GM19397 (cell line): ENCODE measurements at regions not wholly inside any gene's neighbourhood (a gene's known extent, or its start where the extent isn't known, plus 50 kb on each side); places are given as distances from the start of the nearest gene placed in this dataset.
"Not testable (repeated sequence)": the region's sequence is repeated elsewhere in the genome, so short reads cannot be mapped to it uniquely, and the experiment has no call there.

Source experiments
- ATAC-seq: cut with Tn5 transposase; IDR thresholded peaks from one replicate; pipeline ENCODE4 v1.9.1; 2021; ENCODE audit warnings: mild to moderate bottlenecking, moderate library complexity; ENCODE audit not compliant: unreplicated experiment

GRCh38 chr16:59690216-59690615 is 956.1 kb upstream of the GOT2 start:
- no peak for ATAC-seq

DNA sequence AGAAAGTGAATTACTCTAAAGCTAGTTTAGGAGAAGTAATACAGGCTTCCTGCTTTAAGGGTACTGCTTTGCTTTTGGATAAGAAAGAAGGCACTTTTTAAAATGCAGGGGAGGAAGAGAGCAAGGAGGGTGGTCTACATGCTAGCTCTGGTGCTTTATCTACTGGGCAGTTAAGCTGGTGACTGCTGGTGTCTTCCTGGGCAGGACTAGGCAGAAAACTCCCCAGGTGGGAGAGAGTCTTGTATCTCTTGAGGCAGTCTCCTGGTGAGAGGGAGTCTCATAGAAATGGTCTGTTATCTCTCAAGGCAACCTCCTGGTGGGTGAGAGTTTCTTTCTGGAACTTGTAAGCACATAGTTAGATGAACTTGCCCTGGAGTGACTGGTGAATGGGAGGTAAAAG is 953.9 kb upstream of the GOT2 start:
- no peak for ATAC-seq

- ATAC-seq: no peak
Measured at GRCh38 chr16:59686405-59686804, 952.3 kb upstream of the GOT2 start.

DNA sequence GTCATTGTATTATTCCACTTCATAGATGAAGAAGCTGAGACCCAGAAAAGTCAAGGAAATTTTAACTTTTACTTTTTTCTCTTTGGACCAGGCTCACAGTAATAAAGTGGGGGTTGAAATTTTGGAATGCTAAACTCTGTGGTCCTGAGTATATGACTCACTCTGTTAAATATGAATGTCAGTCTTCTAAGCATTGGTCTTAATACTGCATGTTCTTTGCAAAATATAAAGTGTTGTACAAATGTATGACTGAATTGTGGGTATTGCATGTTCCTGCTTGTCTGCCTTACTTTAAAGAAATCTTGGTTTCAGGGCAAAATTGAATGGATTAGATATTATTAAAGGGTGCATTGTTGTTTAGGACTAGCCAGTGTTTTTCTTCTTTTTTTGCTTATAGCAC is 950.8 kb upstream of the GOT2 start:
- ATAC-seq: no peak

- no peak for ATAC-seq
Measured at GRCh38 chr16:59683709-59684108, 949.6 kb upstream of the GOT2 start.

GRCh38 chr16:59665618-59666220 is 931.6 kb upstream of the GOT2 start:
- ATAC-seq: no peak

- no peak for ATAC-seq
Measured at GRCh38 chr16:59658572-59658971, 924.5 kb upstream of the GOT2 start.

DNA sequence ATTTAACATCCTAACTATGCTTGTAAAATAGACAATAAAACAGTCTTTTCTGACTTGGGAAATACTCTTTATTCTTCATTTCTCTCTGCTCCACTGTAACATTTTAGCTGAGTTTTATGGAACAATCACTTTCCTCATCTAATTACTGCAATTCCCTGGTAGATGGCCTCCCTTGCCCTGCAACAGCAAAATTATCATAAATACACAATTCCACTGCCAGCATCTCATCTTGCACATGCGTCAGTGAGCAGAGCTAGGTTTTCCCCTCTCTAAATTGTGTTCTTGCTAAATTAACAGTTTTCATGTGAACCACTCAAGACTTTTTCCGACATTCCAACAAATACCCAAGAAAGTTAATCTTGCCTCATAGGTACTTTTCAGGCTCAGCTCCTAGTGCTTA is 920.9 kb upstream of the GOT2 start:
- no peak for ATAC-seq

- ATAC-seq: no peak
Measured at GRCh38 chr16:59654455-59654854, 920.3 kb upstream of the GOT2 start.

DNA sequence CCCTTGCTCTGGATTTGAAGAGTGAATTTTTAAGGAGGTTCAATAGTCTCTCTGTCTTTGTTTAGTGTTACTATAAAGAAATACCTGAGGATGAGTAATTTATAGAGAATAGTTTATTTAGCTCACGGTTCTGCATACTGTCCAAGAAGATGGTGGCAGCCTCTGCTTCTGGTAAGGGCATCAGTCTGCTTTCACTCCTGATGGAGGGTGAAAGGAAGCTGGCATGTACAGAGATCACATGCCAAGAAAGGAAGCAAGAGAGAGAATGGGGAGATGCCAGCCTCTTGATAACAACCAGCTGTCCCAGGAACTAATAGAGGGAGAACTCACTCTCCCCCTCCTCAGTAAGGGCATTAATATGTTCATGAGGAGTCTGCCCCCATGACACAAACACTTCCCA is 917.5 kb upstream of the GOT2 start:
- no peak for ATAC-seq

GRCh38 chr16:59645194-59645593 is 911.1 kb upstream of the GOT2 start:
- no peak for ATAC-seq

DNA sequence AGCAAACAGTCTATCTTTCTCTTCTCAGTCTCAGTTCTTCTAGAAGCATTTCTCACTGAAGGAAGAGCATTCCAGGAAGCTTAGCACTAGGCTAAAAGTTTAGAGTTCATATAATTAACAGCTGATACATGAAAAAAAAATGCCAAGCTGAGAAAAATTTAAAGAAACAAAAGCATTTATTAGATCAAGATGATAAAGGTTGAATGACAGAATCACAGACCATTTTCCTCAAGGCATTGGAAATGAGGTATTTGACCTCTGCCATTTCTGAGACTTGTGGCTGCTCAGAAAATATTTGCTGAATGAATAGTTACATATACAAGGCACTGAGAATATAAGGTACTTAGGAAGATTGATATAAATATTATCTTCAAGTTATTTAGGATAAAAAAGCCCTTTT is 901.6 kb upstream of the GOT2 start:
- no peak for ATAC-seq

DNA sequence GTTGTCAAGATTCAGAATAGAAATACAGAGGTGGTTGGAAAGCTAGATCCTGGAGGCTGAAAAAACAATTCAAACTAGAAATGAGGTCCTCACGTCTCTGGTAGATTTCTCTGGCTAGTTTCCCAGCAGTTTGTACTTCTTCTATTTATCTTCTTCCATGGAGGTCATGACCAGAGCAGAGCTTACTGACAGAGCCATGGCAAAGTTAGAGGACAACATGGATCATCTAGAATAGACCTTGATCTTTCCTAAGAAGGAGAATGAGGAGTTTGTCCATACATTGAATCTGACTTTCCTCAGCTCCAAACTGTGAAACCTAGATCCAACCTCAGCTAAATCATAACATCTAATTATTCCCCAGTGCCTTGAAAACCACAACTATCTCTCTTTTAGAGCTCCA is 900.8 kb upstream of the GOT2 start:
- no peak for ATAC-seq

- ATAC-seq: no peak
Measured at GRCh38 chr16:59634004-59634579, 900.0 kb upstream of the GOT2 start.

DNA sequence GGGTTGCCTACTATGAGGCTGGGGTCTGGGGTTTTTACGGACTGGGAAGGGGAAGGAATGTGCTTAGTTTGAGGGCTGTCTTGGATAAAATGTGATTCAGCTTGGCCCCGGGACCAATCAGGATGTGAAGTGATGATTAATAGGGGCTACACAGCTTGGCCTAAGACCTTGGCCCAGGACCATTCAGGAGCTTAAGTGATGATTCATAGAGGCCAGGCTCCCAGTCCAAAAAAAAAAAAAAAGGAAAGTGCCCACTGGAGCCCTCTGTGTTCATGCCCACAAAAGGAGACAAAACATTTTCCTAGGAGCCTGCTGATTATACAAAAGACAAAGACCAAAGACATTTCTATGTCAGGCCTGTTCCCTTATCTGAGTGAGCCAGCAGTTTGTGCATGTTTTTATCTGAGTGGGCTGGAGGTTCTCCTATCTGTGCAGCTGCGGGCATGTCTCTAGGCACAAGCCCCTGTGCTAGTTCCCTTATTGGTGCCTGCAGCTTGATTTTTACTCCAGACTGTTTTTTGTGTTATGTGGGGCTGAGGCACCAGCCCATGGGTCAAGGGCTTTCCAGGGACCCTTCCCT is 898.2 kb upstream of the GOT2 start:
- ATAC-seq: no peak

DNA sequence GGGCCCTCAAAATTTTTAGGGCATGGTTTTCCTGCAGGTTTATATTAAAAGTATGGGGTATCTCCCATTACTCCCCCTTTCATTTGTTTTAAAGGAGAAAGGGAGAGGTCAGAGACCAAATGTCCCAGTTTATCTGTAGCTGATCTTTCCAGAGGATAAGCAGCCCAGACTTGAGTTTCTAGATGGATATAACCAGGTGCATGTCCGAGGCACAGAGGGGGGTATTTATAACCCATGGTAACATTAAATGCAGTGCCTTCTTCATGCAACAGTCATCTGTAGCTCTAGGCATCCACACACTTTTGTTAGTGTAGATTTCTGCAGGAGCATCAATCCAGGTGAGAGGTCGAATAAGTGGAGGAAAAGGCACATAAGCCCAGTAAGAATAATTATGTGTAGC is 890.3 kb upstream of the GOT2 start:
- ATAC-seq: not testable (repeated sequence)

DNA sequence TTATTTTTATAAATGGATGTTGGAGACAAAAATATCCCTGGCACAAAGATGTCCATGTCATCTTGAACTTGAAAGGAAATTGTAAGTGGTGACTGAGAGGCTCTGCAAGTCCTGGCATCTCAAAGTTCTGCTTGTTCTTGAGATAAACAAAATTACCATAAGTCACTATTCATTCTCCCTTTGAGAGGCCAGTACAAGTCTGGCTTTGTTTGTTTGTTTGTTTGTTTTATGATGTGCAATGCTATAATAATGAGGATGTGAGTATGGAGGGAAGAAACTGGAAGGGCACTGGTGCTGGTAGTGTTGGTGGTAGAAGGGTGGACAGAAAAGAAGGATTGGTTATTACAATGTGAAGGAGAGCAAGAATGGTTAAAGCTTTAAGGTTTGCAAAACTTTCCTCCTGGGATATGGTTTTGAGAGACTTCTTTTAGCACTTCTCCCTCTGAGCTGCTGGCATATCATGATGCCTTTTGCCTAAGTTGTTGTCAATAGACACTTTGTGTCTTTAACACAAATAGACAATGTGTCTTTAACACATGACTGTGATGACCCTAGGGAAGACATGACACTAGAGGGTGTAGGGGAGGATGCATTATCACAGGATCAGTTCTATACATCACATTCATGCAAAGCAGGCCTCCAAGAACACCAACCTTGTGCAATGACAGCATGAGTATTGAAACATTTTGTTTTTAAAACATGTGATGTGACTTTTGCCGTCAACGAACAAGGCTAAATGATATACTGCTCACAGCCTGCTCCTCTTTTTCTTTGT is 880.5 kb upstream of the GOT2 start:
- no peak for ATAC-seq

DNA sequence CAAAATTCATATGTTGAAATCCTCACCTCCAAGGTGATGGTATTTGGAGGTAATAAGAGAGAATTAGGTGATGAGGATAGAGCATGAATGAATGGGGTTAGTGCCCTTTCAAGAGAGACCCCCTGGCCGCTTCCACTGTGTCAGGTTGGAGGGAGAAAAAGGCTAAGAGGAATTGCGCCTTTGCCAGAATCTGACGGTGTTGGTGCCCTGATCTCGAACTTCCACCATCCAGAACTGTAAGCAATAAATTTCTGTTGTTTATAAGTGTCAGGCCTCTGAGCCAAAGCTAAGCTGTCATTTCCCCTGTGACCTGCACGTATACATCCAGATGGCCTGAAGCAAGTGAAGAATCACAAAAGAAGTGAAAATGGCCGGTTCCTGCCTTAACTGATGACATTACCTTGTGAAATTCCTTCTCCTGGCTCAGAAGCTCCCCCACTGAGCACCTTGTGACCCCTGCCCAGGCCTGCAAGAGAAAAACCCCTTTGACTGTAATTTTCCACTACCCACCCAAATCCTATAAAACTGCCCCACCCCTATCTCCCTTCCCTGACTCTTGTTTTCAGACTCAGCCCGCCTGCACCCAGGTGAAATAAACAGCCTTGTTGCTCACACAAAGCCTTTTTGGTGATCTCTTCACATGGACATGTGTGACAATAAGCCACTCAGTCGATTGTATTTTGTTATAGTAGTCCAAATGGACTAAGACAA is 878.9 kb upstream of the GOT2 start:
- ATAC-seq: not testable (repeated sequence)

- ATAC-seq: no peak
Measured at GRCh38 chr16:59612094-59612493, 878.0 kb upstream of the GOT2 start.

DNA sequence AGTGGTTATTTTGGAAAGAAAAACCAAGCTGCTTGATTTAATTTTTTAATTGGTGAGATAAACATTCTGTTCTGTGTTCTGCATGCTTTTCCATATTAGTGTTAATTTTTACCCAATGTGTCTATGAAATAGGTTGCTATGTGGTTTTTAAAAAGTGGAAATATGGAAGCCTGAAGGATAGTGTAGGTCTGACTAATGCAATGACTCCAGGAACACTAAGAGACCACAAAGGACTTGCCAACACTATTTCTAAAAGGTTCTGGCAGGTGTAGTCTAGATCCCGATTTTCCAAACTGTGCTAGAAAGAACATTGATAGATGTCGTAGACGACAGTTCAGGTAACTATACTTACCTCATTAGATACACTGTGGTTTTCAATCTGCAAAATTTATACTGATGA is 877.4 kb upstream of the GOT2 start:
- no peak for ATAC-seq

DNA sequence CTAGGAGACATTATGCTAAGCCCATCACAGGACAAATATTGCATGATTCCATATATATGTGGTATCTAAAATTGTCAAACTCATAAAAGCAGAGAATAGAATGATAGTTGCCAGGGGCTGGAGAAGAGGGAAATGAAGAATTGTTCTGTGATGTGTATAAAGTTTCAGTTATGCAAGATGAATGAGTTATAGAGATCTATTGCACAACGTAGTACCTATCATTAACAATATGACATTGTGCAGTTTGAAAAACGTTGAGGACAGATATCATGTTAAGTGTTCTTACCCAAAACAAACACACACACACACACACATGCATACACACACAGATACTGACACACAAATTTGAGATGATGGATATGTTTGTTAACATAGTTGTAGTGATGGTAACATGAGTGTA is 871.6 kb upstream of the GOT2 start:
- no peak for ATAC-seq
